Stomach (tissue), 8 donors: ENCODE measurements at regions not wholly inside any gene's neighbourhood (a gene's known extent, or its start where the extent isn't known, plus 50 kb on each side); places are given as distances from the start of the nearest gene placed in this dataset.
"Not testable (repeated sequence)": the region's sequence is repeated elsewhere in the genome, so short reads cannot be mapped to it uniquely, and the experiment has no call there.

Source experiments
- DNase-seq, 2 donors: peaks; one replicate each; pipeline versions ENCODE4 v3.0.0 to v3.0.0-alpha.2; 2013 to 2019
- H3K27ac ChIP-seq, 5 donors: fragments of 200-600 bp in 4 of 5; sonication (generic) in 4 of 5; one replicate each; pipeline ENCODE4 v1.5.1; 2013 to 2019; ENCODE audit warnings: mild to moderate bottlenecking in 1 of 5, moderate library complexity in 1 of 5
- H3K27me3 ChIP-seq, 3 donors: fragments of 200-600 bp; sonication (generic); one replicate each; pipeline ENCODE4 v1.5.1; 2017 to 2019; ENCODE audit warnings: mixed run types in 1 of 3
- H3K36me3 ChIP-seq, 4 donors: fragments of 200-600 bp; sonication (generic); 1 replicate in 3 of 4; 2 replicates in 1 of 4; pipeline ENCODE4 v1.5.1; 2016 to 2019
- H3K4me1 ChIP-seq, 4 donors: fragments of 200-600 bp; sonication (generic); one replicate each; pipeline ENCODE4 v1.5.1; 2016 to 2019
- H3K4me3 ChIP-seq, 4 donors: fragments of 200-600 bp; sonication (generic) in 3 of 4; one replicate each; pipeline ENCODE4 v1.5.1; 2016 to 2019; ENCODE audit warnings: mild to moderate bottlenecking in 1 of 4
- H3K9me3 ChIP-seq, 4 donors: fragments of 200-600 bp; sonication (generic); one replicate each; pipeline ENCODE4 v1.5.1; 2016 to 2019
- EP300 ChIP-seq: sonication (generic); formaldehyde crosslinking; IDR thresholded peaks from one replicate; pipeline ENCODE4 v1.6.1; 2017; ENCODE audit warnings: antibody characterized with exemption
- POLR2A ChIP-seq, 4 donors: fragments of 450-650 bp; IDR thresholded peaks; one replicate each; pipeline ENCODE4 v1.6.1; 2016; ENCODE audit warnings: antibody characterized with exemption in 4 of 4, control low read depth in 2 of 4, mild to moderate bottlenecking in 1 of 4, moderate library complexity in 1 of 4
- POLR2AphosphoS5 ChIP-seq, 3 donors: sonication (generic); formaldehyde crosslinking; IDR thresholded peaks; one replicate each; pipeline ENCODE4 v1.6.1; 2016; ENCODE audit warnings: antibody characterized with exemption in 3 of 3
- WGBS, 5 donors: extraction: QIAGEN DNeasy Blood & Tissue Kit in 3 of 5; methylation state at CpG; one replicate each; pipeline versions ENCODE4 v1.1.5 to v1.1.7; 2013 to 2018; 5-methylcytosine and 5-hydroxymethylcytosine counted together
- intact Hi-C: fragments of 100-400 bp; cut with DNase I; formaldehyde crosslinking; loops from one replicate; pipeline ENCODE4 v1.15.1; 2023; ENCODE audit warnings: low total_unique reads
- TF ChIP-seq, protein P1 (sequence below), 7 experiments: fragments of 450-650 bp in 4 of 7; fragments of 200-600 bp in 3 of 7; sonication (generic) in 3 of 7; IDR thresholded peaks; one replicate each; pipeline ENCODE4 v1.5.1; 2016 to 2019; ENCODE audit warnings: antibody characterized with exemption in 7 of 7, control low read depth in 2 of 7, mild to moderate bottlenecking in 1 of 7
- donor health status: healthy with polysubstance abuse.
- donor health status: Bipolar disorder and iron deficiency.
- donor health status: healthy.

DNA sequence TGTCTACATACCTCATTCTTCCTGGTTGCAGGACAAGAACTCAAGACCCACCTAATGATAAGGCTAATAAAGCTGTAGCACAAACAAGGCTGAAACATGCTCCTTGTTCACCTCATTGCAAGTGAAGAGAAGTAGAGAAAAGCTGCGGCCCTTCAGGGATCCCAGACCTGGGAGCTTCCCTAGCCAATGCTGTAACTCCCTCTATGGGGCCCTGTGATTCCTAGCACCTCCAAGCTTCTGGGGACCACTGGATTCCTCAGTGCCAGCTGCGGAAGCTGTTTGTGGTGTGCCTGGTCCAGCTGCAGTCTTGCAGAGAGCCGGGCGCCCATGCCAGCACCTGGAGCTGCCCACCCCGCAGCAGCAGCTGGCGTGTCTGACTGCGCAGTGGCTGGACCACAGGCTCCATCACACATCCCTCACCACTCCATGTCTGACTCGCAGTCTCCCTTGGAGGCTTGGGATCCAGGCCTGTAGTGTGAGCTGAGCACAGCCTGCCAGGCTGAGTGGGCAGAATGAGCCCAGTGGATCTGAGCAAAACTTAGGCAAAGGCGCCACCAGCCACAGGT is 737.2 kb upstream of the GJE1 start:
- WGBS, 5 donors, result 94 to 98% (median 96%) methylated on average over 2 to 9 of the region's 9 CpGs
- H3K4me1 ChIP-seq, result no peaks in the 10 kb centered on the region
- no peak overlapping the region for H3K27ac ChIP-seq
- H3K36me3 ChIP-seq, result no peaks in the 10 kb centered on the region
- intact Hi-C loops, result no loop called here
- no peak for DNase-seq
- TF ChIP-seq EP300 (no peak), POLR2A (IDR thresholded peaks at IDR 0.05) (no peak), POLR2AphosphoS5 (IDR thresholded peaks at IDR 0.05) (no peak)
- TF ChIP-seq, protein P1, sequence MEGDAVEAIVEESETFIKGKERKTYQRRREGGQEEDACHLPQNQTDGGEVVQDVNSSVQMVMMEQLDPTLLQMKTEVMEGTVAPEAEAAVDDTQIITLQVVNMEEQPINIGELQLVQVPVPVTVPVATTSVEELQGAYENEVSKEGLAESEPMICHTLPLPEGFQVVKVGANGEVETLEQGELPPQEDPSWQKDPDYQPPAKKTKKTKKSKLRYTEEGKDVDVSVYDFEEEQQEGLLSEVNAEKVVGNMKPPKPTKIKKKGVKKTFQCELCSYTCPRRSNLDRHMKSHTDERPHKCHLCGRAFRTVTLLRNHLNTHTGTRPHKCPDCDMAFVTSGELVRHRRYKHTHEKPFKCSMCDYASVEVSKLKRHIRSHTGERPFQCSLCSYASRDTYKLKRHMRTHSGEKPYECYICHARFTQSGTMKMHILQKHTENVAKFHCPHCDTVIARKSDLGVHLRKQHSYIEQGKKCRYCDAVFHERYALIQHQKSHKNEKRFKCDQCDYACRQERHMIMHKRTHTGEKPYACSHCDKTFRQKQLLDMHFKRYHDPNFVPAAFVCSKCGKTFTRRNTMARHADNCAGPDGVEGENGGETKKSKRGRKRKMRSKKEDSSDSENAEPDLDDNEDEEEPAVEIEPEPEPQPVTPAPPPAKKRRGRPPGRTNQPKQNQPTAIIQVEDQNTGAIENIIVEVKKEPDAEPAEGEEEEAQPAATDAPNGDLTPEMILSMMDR (IDR thresholded peaks at IDR 0.05), result no peak
- H3K9me3 ChIP-seq, result no peaks in the 10 kb centered on the region
- H3K4me3 ChIP-seq, result no peak overlapping the region
- H3K27me3 ChIP-seq, result no peaks in the 10 kb centered on the region

DNA sequence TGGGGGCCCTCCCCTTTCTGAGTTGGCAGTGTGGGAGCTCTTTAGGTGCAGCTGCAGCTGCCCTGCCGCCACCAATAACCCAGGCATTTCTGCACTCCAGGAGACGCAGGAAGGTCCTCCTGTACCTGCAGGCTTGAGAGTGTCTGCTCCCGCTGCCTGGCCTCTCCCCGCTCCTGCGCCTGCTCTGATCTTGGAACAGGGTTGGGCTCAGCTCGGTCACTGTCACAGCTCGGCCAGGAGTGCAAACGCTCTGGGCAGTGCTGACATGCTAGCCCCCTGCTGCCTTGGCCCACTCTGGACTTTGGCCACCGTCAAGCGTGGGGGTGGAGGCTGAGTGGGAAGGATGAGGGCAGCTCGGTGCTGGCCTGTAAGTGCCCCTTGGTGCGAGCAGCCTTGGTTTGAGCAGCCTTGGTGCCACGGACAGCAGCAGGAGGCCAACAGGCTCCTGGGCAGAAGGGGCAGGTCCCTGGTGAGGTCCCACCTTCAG is 738.1 kb upstream of the GJE1 start:
- H3K9me3 ChIP-seq, result no peaks in the 10 kb centered on the region
- intact Hi-C loops, result no loop called here
- no peak for DNase-seq
- no peaks in the 10 kb centered on the region for H3K4me1 ChIP-seq
- no peaks in the 10 kb centered on the region for H3K27me3 ChIP-seq
- WGBS, 5 donors, result 93 to 100% (median 95%) methylated on average over 8 to 13 of the region's 13 CpGs
- no peak overlapping the region for H3K4me3 ChIP-seq
- no peak overlapping the region for H3K27ac ChIP-seq
- no peak for TF ChIP-seq POLR2A (IDR thresholded peaks at IDR 0.05)
- TF ChIP-seq, protein P1 (IDR thresholded peaks at IDR 0.05), result no peak
- no peak for TF ChIP-seq EP300
- no peak for TF ChIP-seq POLR2AphosphoS5 (IDR thresholded peaks at IDR 0.05)
- no peaks in the 10 kb centered on the region for H3K36me3 ChIP-seq

DNA sequence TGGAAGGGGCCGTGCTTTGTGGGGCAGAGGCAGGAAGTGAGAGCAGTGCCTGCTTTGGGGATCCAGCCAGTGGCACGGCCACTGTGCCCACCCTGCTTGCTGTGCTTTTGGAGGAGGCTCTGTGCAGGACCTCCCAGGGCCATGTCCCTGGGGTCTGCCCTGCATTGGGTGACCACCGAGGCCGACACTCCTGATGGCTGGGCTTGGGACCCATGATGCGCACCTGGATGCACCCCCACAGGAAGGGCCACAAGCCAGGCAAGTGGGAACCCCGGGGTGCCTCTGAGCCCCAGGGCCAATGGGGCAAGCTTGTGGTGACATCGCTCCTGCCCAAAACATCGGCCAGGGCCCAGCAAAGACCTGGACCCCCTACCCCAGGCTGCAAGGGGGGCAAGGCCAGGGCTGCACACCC is 738.6 kb upstream of the GJE1 start:
- TF ChIP-seq POLR2A (IDR thresholded peaks at IDR 0.05) (no peak), POLR2AphosphoS5 (IDR thresholded peaks at IDR 0.05) (no peak), EP300 (no peak)
- TF ChIP-seq, protein P1 (IDR thresholded peaks at IDR 0.05), result no peak
- no peaks in the 10 kb centered on the region for H3K27me3 ChIP-seq
- DNase-seq, result no peak
- H3K27ac ChIP-seq, result no peak overlapping the region
- H3K9me3 ChIP-seq, result no peaks in the 10 kb centered on the region
- intact Hi-C loops, result no loop called here
- 90 to 94% (median 94%) methylated on average over 4 to 8 of the region's 8 CpGs for WGBS, 5 donors
- no peaks in the 10 kb centered on the region for H3K4me1 ChIP-seq
- no peaks in the 10 kb centered on the region for H3K36me3 ChIP-seq
- no peak overlapping the region for H3K4me3 ChIP-seq

DNA sequence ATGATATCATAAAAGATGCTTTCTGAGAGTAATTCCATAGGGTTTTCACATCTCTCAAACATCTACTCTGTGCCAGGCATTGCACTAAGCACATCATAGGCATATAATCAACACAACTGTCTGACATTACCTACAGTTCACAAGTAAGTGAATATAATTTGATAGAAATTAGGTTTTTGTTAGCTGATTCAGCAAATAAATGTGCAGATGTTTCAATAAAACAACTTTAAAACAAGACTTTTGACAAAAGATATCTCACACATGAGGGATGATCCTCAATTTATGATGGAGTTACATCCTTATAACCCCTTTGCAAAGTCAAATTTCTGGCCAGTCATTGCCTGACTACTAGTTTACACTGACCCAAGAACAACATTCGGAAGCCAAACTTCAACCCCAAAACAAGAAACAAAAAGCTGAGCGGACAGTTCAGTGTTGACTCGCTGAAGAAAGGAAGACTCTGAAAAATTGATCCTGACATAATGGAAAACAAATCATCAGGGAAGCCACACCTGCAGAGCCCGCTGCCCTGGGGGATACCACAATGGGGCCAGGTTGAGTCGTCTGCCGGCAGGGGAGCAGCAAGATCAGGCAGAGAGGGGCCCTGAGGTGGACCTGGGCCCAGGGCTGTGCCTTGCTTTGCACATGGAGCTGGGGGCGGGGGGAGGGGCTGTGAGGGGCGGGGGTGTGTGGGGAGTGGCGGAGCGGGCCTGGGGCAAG is 739.2 kb upstream of the GJE1 start:
- Histone ChIP-seq H3K9me3 (no peaks in the 10 kb centered on the region), H3K4me1 (no peaks in the 10 kb centered on the region), H3K36me3 (no peaks in the 10 kb centered on the region), H3K27ac (no peak overlapping the region), H3K27me3 (no peaks in the 10 kb centered on the region), H3K4me3 (no peak overlapping the region)
- intact Hi-C loops, result no loop called here
- TF ChIP-seq EP300, result no peak
- no peak for TF ChIP-seq POLR2AphosphoS5 (IDR thresholded peaks at IDR 0.05)
- no peak for TF ChIP-seq POLR2A (IDR thresholded peaks at IDR 0.05)
- TF ChIP-seq, protein P1 (IDR thresholded peaks at IDR 0.05), result no peak
- no peak for DNase-seq
- whole genome bisulfite sequencing, 5 donors, result 90 to 99% (median 93%) methylated on average over 9 to 10 of the region's 10 CpGs

DNA sequence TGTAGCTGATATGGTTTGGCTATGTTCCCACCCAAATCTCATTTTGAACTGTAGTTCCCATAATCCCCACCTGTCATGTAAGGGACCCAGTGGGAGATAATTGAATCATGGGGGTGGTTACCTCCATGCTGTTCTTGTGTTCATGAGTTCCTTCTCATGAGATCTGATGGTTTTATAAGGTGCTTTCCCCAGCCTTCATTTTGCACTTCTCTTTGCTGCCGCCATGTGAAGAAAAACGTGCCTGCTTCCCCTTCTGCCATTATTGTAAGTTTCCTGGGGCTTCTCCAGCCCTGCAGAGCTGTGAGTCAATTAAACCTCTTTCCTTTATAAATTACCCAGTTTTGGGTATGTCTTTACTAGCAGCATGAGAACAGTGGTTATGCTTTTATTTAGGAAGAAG is 741.6 kb upstream of the GJE1 start:
- H3K27me3 ChIP-seq, H3K4me3 ChIP-seq, H3K27ac ChIP-seq, DNase-seq, H3K9me3 ChIP-seq, intact Hi-C loops, H3K4me1 ChIP-seq, H3K36me3 ChIP-seq: not testable (repeated sequence)
- WGBS, 5 donors, result 81 to 90% (median 88%) methylated on average over 2 of the region's 2 CpGs
